Omental fat pad (tissue), 3 donors: ENCODE measurements at regions not wholly inside any gene's neighbourhood (a gene's known extent, or its start where the extent isn't known, plus 50 kb on each side); places are given as distances from the start of the nearest gene placed in this dataset.

Source experiments
- ATAC-seq: fragments of 150-250 bp; one replicate; pipeline ENCODE4 v1.9.1; 2016; ENCODE audit warnings: mild to moderate bottlenecking, moderate library complexity; ENCODE audit not compliant: low FRiP score
- DNase-seq: peaks from one replicate; pipeline ENCODE4 v3.0.0-alpha.2; 2019; ENCODE audit warnings: low spot score
- TF ChIP-seq, protein P1 (sequence below), 3 donors: fragments of 450-650 bp; IDR thresholded peaks; one replicate each; pipeline ENCODE4 v1.5.1; 2016 to 2017; ENCODE audit warnings: antibody characterized with exemption in 3 of 3, mild to moderate bottlenecking in 3 of 3, moderate library complexity in 2 of 3

DNA sequence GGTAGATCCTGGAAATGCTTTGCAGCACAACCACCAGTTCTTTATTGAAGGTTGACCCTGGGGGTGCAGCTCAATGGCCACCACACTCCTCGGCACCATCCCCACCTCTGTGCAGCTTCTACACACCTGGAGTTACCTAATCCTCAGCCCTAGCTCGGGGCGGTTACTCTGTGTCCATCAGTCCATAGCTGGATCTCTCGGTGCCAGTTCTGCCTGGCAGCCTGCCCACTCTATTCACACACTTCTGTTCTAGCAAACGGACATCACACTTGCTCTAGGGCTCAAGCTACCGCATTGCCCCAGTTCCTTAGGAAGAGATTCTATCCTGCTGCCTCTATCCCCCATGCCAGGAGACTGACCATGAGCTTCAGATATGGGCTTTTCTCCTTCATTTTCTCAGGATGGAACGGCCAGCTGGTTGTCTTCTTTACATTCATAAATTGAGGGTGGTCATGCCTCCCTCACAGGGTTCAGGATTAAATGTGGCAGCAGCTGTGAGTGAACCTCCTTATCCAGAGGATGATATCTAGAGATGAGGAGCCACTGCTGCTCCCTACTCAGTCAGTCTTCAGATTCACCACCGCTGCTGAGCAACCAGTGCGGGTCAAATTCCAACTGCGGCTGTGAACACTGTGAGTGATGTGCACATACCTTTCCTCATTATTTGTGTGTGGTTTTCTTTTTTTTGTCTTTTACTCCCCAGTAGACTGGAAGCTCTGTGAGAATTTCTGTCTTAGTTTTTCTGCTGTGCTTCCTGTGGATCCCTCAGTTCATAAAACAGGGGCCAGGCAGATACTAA lies 66.9 kb upstream of the TRIB2 start:
- TF ChIP-seq, protein P1, sequence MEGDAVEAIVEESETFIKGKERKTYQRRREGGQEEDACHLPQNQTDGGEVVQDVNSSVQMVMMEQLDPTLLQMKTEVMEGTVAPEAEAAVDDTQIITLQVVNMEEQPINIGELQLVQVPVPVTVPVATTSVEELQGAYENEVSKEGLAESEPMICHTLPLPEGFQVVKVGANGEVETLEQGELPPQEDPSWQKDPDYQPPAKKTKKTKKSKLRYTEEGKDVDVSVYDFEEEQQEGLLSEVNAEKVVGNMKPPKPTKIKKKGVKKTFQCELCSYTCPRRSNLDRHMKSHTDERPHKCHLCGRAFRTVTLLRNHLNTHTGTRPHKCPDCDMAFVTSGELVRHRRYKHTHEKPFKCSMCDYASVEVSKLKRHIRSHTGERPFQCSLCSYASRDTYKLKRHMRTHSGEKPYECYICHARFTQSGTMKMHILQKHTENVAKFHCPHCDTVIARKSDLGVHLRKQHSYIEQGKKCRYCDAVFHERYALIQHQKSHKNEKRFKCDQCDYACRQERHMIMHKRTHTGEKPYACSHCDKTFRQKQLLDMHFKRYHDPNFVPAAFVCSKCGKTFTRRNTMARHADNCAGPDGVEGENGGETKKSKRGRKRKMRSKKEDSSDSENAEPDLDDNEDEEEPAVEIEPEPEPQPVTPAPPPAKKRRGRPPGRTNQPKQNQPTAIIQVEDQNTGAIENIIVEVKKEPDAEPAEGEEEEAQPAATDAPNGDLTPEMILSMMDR (IDR thresholded peaks at IDR 0.05) = no peak
- ATAC-seq (no peak), DNase-seq (no peak)

DNA sequence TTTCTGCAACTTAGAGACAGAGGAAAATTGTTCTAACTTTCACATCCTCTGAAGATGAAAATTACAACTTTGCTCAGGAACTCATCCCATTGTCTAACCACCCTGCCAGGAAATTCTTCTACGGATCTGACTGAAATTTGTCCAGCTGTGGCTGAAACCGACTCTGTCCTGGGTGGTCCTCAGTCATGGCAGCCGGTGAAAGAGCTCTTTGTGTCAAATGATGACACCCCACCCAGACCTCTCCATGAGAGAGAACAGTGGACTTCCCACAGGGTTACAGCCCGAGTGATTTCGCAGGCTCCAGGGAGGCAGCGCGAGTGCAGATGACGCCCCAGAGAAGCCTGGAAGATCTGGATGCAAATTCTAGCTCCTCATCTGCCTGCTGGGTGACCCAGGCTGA lies 65.1 kb upstream of the TRIB2 start:
- ATAC-seq (no peak), DNase-seq (no peak)
- TF ChIP-seq, protein P1 (IDR thresholded peaks at IDR 0.05) = no peak

DNA sequence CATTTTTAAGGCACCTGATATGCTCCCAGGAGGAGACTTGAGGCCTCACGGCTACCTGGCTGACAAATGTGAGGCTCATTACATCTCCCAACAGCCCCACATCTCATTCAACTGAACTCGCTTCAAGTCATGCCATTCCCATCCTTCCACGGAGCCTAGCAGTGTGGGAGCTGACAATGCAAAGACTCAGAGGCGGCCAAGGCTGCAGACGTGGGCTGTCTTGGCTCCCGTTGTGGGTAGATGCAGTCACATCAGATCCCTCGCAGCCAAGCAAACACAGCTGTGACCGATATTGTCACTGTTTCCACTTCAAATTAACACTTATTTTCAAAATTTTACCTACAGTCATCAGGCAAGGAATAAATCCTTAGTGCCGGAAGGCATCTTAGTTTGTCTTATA lies 64.0 kb upstream of the TRIB2 start:
- ATAC-seq (no peak), DNase-seq (no peak)
- TF ChIP-seq, protein P1 (IDR thresholded peaks at IDR 0.05) = no peak

DNA sequence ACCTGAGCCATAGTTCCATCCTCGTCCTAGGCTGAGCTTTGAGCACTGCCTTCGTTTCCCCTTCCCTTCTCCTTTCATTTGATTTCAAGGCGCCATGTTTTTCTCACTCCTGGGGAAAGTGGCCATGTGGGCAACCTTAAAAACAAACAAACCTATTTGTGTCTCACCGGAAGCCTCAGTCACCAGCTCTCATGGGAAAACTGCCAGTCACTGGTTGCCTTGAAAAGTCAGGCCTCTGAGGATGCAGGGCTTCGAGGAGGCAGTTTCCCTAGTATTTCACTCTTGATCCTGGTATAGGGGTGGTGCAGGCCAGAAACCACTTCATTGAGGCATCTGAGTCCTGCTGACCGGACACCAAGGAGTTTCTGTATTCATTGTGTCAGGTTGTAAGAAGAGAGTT lies 59.2 kb upstream of the TRIB2 start:
- TF ChIP-seq, protein P1 (IDR thresholded peaks at IDR 0.05) = no peak
- DNase-seq (no peak), ATAC-seq (no peak)

DNA sequence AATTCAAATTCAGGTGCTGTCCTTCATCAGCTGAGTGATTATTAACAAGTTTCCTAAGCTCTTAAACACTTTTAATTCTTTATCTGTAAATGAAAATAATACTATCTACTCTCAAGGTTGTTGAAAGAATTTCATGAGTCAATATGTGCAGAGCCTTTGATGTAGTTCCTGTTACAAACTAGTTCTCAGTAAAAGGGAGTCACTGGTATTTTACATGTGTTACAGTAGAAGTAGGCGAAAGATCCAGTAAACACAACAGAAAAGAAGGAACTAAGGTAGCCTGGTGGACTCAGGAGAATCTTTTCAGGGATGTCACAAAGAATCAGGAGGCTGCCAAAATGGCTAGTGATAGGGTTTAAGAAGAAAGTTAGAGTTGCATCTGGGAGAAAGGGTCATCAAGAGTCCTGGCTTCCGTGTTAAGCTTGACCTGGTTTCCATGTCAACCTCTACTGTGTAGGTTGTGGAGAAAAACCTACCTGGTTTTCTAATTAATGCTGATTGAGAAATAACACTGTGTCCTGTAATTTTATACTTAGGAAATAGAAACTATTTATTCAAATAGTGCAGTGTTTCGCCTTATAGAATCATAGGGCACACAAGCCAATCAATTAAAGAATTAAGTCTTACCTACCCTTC lies 58.3 kb upstream of the TRIB2 start:
- no peak for DNase-seq
- TF ChIP-seq, protein P1 (IDR thresholded peaks at IDR 0.05) = no peak
- ATAC-seq = no peak

DNA sequence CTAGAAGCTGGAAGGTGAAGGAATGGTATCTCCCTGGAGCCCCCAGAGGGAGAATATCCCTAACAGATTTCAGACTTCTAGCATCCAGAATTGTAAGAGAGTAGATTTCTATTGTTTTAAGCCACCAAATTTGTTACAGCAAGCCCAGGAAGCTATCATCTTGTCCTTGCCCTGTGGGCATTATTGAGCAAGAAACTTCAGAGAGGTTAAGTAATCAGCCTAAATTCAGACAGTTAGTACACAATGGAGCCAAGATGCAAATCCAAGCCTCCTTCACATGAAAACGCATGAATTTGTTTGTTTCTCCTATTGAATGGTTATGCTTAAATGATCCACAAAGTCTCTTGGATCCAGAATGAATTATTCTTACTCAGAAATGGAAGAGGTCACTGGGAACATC lies 55.2 kb upstream of the TRIB2 start:
- ATAC-seq = no peak
- TF ChIP-seq, protein P1 (IDR thresholded peaks at IDR 0.05) = no peak
- no peak for DNase-seq
